Neural cell (in vitro differentiated cells): ENCODE measurements at regions not wholly inside any gene's neighbourhood (a gene's known extent, or its start where the extent isn't known, plus 50 kb on each side); places are given as distances from the start of the nearest gene placed in this dataset.

Source experiments
- EP300 ChIP-seq: fragments of 450-650 bp; conservative IDR thresholded peaks from 2 replicates; pipeline ENCODE4 v1.6.1; 2014; ENCODE audit warnings: antibody characterized with exemption, mild to moderate bottlenecking, moderate library complexity; ENCODE audit not compliant: poor library complexity, severe bottlenecking
- MXI1 ChIP-seq: fragments of 450-650 bp; conservative IDR thresholded peaks from 2 replicates; pipeline ENCODE4 v1.6.1; 2014; ENCODE audit warnings: antibody characterized with exemption, mild to moderate bottlenecking; ENCODE audit not compliant: poor library complexity, severe bottlenecking
- POLR2AphosphoS5 ChIP-seq: IDR thresholded peaks from 2 replicates; pipeline ENCODE4 v1.6.1; 2012
- TAF1 ChIP-seq: IDR thresholded peaks from 2 replicates; pipeline ENCODE4 v1.6.1; 2012; ENCODE audit warnings: low read depth
- TF ChIP-seq, protein P1 (sequence below): fragments of 450-650 bp; IDR thresholded peaks from 2 replicates; pipeline ENCODE4 v1.5.1; 2014; ENCODE audit warnings: antibody characterized with exemption, mild to moderate bottlenecking, moderate library complexity; ENCODE audit not compliant: poor library complexity, severe bottlenecking
- TF ChIP-seq, protein P2 (sequence below): IDR thresholded peaks from 2 replicates; pipeline ENCODE4 v1.6.1; 2012; ENCODE audit warnings: borderline replicate concordance

DNA sequence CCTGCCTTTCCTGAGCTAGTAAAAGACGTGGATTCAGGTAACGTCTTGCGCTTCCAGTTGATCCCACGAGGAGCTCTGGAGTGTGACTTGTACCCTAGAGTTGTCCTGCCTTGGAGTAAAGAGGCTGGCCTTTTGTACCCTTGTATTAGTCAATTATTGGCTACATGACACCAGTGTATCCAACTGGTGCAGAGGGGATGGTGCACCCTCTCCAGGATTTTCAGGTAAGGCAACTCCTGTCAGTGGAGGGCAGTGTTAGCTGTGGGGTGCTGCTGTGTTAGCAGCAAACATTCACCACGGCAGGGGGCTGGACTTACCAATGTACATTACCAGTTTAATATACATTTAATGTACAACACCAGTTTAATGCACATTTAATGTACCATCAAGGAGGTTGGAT, 233.5 kb downstream of the MIAT start:
- no peak for TF ChIP-seq EP300
- TF ChIP-seq, protein P1, sequence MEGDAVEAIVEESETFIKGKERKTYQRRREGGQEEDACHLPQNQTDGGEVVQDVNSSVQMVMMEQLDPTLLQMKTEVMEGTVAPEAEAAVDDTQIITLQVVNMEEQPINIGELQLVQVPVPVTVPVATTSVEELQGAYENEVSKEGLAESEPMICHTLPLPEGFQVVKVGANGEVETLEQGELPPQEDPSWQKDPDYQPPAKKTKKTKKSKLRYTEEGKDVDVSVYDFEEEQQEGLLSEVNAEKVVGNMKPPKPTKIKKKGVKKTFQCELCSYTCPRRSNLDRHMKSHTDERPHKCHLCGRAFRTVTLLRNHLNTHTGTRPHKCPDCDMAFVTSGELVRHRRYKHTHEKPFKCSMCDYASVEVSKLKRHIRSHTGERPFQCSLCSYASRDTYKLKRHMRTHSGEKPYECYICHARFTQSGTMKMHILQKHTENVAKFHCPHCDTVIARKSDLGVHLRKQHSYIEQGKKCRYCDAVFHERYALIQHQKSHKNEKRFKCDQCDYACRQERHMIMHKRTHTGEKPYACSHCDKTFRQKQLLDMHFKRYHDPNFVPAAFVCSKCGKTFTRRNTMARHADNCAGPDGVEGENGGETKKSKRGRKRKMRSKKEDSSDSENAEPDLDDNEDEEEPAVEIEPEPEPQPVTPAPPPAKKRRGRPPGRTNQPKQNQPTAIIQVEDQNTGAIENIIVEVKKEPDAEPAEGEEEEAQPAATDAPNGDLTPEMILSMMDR, result peak; percentile 59
- TF ChIP-seq POLR2AphosphoS5, result no peak
- TF ChIP-seq MXI1, result no peak
- TF ChIP-seq, protein P2, sequence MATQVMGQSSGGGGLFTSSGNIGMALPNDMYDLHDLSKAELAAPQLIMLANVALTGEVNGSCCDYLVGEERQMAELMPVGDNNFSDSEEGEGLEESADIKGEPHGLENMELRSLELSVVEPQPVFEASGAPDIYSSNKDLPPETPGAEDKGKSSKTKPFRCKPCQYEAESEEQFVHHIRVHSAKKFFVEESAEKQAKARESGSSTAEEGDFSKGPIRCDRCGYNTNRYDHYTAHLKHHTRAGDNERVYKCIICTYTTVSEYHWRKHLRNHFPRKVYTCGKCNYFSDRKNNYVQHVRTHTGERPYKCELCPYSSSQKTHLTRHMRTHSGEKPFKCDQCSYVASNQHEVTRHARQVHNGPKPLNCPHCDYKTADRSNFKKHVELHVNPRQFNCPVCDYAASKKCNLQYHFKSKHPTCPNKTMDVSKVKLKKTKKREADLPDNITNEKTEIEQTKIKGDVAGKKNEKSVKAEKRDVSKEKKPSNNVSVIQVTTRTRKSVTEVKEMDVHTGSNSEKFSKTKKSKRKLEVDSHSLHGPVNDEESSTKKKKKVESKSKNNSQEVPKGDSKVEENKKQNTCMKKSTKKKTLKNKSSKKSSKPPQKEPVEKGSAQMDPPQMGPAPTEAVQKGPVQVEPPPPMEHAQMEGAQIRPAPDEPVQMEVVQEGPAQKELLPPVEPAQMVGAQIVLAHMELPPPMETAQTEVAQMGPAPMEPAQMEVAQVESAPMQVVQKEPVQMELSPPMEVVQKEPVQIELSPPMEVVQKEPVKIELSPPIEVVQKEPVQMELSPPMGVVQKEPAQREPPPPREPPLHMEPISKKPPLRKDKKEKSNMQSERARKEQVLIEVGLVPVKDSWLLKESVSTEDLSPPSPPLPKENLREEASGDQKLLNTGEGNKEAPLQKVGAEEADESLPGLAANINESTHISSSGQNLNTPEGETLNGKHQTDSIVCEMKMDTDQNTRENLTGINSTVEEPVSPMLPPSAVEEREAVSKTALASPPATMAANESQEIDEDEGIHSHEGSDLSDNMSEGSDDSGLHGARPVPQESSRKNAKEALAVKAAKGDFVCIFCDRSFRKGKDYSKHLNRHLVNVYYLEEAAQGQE, result no peak
- TF ChIP-seq TAF1, result no peak
